ENCODE measurements at regions not wholly inside any gene's neighbourhood (a gene's known extent, or its start where the extent isn't known, plus 50 kb on each side); places are given as distances from the start of the nearest gene placed in this dataset.
"Not testable (repeated sequence)": the region's sequence is repeated elsewhere in the genome, so short reads cannot be mapped to it uniquely, and the experiment has no call there.

DNA sequence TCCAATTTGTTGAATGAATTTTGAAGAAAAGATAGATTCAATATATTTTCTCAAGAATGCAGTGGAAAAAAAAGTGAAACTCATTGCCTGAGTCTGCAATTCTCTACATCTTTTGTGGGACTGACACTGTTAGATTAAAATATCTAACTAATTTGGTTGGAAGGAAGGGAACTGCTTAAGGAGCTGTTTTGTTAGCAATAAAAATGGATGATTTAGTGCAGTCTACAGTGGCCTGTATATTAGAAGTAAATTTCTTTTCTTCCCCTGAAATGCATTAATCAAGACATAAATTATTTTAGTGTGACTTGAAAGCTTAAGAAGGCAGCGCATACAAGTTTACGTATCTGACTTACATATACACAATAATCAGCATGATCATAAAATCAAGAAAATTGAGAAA lies 1332.6 kb downstream of the EPHA7 start:
- H3K4me1 ChIP-seq (ENCODE audit: low read depth), result no peaks in the 10 kb centered on the region
- TF ChIP-seq, protein P1, sequence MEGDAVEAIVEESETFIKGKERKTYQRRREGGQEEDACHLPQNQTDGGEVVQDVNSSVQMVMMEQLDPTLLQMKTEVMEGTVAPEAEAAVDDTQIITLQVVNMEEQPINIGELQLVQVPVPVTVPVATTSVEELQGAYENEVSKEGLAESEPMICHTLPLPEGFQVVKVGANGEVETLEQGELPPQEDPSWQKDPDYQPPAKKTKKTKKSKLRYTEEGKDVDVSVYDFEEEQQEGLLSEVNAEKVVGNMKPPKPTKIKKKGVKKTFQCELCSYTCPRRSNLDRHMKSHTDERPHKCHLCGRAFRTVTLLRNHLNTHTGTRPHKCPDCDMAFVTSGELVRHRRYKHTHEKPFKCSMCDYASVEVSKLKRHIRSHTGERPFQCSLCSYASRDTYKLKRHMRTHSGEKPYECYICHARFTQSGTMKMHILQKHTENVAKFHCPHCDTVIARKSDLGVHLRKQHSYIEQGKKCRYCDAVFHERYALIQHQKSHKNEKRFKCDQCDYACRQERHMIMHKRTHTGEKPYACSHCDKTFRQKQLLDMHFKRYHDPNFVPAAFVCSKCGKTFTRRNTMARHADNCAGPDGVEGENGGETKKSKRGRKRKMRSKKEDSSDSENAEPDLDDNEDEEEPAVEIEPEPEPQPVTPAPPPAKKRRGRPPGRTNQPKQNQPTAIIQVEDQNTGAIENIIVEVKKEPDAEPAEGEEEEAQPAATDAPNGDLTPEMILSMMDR (IDR thresholded peaks at IDR 0.05), result no peak
- DNase-seq (no peak), ATAC-seq (no peak)
- H3K4me3 ChIP-seq, result no peak overlapping the region
- peaks cover 18% of the 10 kb centered on the region for H3K9me3 ChIP-seq
- H3K36me3 ChIP-seq (ENCODE audit: low read depth), result no peaks in the 10 kb centered on the region
- intact Hi-C loops (cut with DNase I, micrococcal nuclease), result no loop called here

DNA sequence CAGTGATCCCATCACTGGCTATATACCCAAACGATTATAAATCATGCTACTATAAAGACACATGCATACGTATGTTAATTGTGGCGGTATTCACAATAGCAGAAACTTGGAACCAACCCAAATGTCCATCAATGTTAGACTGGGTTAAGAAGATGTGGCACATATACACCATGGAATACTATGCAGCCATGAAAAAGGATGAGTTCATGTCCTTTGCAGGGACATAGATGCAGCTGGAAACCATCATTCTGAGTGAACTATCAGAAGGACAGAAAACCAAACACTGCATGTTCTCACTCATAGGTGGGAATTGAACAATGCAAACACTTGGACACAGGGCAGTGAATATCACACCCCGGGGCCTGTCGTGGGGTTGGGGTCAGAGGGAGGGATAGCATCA lies 1335.4 kb downstream of the EPHA7 start:
- not testable (repeated sequence) for DNase-seq, ATAC-seq
- peaks cover 22% of the 10 kb centered on the region for H3K9me3 ChIP-seq

DNA sequence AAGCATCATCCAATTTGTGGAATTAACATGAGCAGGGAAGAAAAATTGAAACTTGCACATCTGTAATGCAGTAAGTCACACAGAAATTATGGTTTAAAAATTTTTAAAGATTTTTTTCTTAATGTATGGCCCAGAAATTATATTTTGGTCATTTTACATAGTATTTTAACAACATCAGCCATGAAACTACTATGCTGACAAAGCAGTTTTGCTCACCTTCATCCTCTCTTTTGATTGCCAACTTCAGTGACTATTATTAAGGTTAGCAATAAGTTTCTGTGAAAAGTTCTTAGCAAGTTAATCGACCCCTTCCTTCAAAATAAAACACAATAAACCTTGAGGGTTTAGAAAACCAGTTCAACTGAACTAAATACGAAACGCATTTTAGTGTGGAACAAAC lies 1347.0 kb downstream of the EPHA7 start:
- Histone ChIP-seq H3K4me1 (ENCODE audit: low read depth) (no peaks in the 10 kb centered on the region), H3K9me3 (no peaks in the 10 kb centered on the region), H3K36me3 (ENCODE audit: low read depth) (no peaks in the 10 kb centered on the region), H3K4me3 (no peak overlapping the region)
- TF ChIP-seq, protein P1 (IDR thresholded peaks at IDR 0.05), result no peak
- intact Hi-C loops (cut with DNase I, micrococcal nuclease), result no loop called here
- no peak for DNase-seq
- ATAC-seq, result no peak

More for the DNA sequence above, 1335.4 kb downstream of the EPHA7 start:
- intact Hi-C loops (cut with DNase I, micrococcal nuclease); H3K4me1 ChIP-seq (ENCODE audit: low read depth); H3K4me3 ChIP-seq; H3K36me3 ChIP-seq (ENCODE audit: low read depth): not testable (repeated sequence)

DNA sequence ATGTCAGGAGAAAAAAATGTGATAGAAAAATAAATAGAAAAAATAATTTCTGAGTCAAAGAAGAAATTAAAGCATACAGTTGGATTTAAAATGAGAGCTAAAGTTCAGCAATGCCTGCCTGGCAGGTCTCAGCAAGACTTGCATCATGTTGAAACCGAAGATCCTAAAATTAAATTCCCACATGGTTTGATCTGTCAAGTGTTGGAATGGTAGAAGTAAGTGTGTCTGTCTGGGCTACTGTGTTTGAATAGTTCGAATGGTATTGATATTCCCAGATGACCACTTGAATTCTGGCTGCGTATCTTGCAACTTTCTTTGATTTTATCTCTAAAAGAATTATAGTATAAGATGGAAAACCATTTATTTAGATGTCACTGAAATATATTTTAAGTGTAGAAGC lies 1349.6 kb downstream of the EPHA7 start:
- H3K9me3 ChIP-seq, result no peaks in the 10 kb centered on the region
- intact Hi-C loops (cut with DNase I, micrococcal nuclease), result no loop called here
- DNase-seq, result no peak
- H3K36me3 ChIP-seq (ENCODE audit: low read depth), result no peaks in the 10 kb centered on the region
- TF ChIP-seq, protein P1 (IDR thresholded peaks at IDR 0.05), result no peak
- ATAC-seq, result no peak
- no peak overlapping the region for H3K4me3 ChIP-seq
- no peaks in the 10 kb centered on the region for H3K4me1 ChIP-seq (ENCODE audit: low read depth)

DNA sequence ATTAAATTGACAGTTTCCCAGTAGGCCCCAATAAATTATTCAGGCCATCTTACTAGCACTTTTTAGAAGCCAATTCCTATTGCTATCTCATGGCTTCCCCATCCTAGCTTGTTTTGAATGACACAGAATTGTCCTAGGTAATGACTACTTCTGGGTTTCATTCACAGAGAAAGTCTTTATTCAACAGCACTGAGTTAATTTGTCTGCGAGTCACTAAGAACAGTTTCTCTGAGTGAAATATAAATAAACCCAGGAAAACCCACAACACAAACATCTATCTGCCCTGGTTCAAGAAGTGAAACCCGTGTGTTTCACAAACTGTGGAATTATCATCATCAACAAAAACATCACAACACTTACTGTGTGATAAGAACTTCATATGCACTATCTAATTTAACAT lies 1366.8 kb downstream of the EPHA7 start:
- no peaks in the 10 kb centered on the region for H3K9me3 ChIP-seq
- H3K4me1 ChIP-seq (ENCODE audit: low read depth), result no peaks in the 10 kb centered on the region
- H3K36me3 ChIP-seq (ENCODE audit: low read depth), result no peaks in the 10 kb centered on the region
- TF ChIP-seq, protein P1 (IDR thresholded peaks at IDR 0.05), result no peak
- H3K4me3 ChIP-seq, result no peak overlapping the region
- ATAC-seq (no peak), DNase-seq (no peak)
- intact Hi-C loops (cut with DNase I, micrococcal nuclease), result no loop called here

GRCh38 chr6:92050216-92050615 lies 1369.1 kb downstream of the EPHA7 start:
- intact Hi-C loops (cut with DNase I, micrococcal nuclease), result no loop called here
- Histone ChIP-seq H3K4me1 (ENCODE audit: low read depth) (no peaks in the 10 kb centered on the region), H3K4me3 (no peak overlapping the region), H3K9me3 (no peaks in the 10 kb centered on the region), H3K36me3 (ENCODE audit: low read depth) (no peaks in the 10 kb centered on the region)
- ATAC-seq (no peak), DNase-seq (no peak)
- TF ChIP-seq, protein P1 (IDR thresholded peaks at IDR 0.05), result no peak
